ENCODE measurements at regions not wholly inside any gene's neighbourhood (a gene's known extent, or its start where the extent isn't known, plus 50 kb on each side); places are given as distances from the start of the nearest gene placed in this dataset.

DNA sequence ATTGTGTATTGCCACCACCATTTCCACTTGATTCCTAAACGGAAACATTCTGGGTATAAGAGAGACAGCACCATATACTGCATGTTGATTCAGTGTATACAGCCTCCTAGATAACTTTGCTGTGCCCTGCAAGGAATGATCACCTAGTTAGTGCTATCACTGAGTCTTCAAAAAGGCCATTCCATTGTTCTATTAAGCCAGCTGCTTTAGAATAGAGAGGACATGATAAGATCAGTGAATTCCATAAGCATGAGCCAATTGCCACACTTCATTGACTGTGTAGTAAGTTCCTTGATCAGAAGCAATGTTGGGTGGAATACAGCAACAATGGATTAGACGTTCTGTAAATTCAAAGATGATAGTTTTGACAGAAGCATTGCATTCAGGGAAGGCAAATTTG lies 1047.3 kb downstream of the PCDH18 start:
- no peak for DNase-seq

- DNase-seq, result no peak
Measured at GRCh38 chr4:136476753-136477152, 1055.5 kb downstream of the PCDH18 start.

- no peak for DNase-seq
Measured at GRCh38 chr4:136471051-136471450, 1061.2 kb downstream of the PCDH18 start.

- DNase-seq, result no peak
Measured at GRCh38 chr4:136465691-136466090, 1066.6 kb downstream of the PCDH18 start.

DNA sequence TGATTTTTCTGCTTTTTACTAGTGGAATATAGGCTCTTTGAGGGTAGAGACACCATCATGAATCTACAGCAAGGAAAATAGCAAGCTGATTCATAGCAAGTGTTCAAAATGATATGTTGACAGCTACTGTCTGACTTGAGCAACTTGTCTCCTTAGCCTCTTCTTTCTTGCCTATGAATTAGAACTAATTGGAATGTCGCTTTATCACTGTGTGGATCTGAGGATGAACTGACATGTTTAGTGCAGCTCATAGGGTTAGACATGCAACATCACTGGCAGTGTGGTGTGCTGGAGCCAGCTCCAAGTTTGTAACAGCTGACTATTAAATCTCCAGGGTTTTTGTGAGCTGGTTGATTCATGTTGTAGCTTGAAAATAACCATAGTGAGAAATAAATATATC lies 1068.4 kb downstream of the PCDH18 start:
- no peak for DNase-seq

GRCh38 chr4:136461533-136461932 lies 1070.8 kb downstream of the PCDH18 start:
- DNase-seq, result no peak

DNA sequence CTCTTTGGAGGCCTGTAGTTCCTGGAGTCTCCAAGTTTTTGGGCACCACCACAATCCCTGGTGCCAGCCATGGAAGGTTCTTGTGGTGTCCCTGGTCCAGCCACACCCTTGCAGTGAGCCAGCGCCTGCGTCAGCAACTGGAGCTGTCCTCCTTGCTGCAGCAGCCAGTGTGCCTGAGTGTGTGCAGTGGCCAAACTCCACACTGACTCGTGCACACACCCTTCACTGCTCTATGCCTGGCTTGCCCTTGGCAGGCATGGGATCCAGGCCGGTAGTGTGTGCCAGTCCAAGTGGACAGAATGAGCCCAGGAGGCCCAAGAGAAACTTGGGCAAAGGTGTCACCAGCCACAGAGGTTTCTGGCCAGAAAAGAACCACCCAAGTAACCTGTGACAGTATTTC lies 1074.0 kb downstream of the PCDH18 start:
- no peak for DNase-seq

DNA sequence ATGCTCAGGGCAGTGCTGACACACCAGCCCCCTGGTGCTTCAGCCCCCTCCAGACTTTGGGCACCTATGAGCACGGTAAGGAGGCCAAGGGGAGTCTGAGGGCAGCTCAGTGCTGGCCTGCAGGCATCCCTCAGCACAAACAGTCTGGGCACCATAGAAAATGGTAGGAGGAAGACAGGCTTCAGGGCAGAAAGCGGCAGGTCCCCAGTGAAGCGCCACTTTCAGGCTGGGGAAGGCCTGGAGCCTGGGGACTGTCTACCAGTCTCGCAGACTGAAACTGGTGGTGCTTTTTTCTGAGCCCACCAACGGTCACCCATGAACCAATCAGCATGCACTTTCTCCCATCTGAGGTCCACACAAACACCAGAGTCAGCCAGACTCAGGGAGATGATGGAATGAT lies 1074.7 kb downstream of the PCDH18 start:
- no peak for DNase-seq

GRCh38 chr4:136457004-136457403 lies 1075.3 kb downstream of the PCDH18 start:
- no peak for DNase-seq

GRCh38 chr4:136443006-136443405 lies 1089.3 kb downstream of the PCDH18 start:
- DNase-seq, result no peak

GRCh38 chr4:136442447-136442846 lies 1089.8 kb downstream of the PCDH18 start:
- no peak for DNase-seq

DNA sequence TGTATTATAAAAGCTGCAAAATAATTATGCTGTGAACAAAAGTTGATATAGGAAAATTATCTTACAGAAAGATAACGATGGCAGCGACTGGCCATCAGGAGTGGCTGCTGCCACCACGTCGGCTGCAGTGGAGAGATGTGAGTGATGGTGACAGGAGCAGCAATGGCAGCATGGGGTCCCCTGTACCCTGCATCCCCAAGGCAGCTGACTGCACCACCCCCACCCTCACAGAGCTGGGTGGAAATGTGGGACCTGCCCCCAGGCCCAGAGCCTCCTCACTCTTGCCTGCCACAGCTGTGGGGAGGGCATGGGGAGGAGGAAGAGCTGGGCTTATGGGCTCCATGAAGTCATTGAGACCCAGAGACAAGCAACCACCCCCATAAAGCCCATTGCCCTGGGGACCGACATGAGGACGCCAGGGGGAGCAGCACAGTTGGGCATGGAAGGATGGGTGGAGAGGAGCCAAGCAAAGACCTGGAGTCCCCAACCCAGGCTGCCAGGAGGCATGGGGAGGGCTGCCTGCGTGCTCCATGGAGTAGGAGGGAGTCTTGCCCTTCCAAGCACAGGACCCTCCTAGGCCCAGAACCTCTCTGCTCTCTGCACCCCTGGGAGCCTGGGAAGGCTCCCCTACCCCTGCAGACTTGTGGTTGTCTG lies 1090.5 kb downstream of the PCDH18 start:
- no peak for DNase-seq

- DNase-seq, result no peak
Measured at GRCh38 chr4:136438645-136439044, 1093.6 kb downstream of the PCDH18 start.

DNA sequence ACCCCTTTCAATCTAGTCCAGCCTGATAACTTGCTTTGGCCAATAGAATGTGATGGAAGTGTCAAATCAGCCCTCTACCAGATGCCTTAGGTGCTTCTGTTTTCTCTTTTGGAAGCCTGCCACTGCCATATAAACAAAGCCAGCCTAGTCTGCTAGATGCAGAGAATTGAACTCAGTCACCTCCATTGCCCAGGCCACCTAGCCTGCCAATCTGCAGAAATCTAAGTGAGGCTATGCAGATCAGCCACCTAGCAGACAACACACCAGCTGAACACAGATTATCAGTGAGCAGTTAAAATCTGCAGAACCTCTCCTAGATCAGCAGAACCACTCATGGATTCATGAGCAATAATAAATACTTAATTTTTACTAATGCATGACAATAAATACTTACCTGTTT lies 1108.2 kb downstream of the PCDH18 start:
- no peak for DNase-seq

DNA sequence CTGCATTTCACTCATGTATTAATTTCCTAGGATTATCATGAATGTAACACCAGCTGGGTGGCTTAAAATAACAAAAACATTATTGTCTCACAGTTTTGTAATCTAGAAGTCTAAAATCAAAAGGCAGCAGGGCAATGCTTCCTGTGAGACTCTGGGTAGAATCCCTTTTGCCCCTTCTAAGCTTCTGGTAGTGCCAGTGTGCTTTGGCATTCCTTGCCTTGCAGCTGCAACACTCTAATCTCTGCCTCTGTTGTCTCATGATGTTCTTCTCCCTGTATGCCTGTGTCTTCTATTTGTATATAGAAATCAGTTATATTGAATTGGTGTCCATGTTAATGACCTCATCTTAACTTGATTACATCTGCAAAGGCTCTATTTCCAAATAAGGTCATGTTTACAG lies 1117.3 kb downstream of the PCDH18 start:
- no peak for DNase-seq

- no peak for DNase-seq
Measured at GRCh38 chr4:136412708-136413107, 1119.6 kb downstream of the PCDH18 start.

- DNase-seq, result no peak
Measured at GRCh38 chr4:136400829-136401228, 1131.5 kb downstream of the PCDH18 start.

GRCh38 chr4:136395212-136395722 lies 1137.0 kb downstream of the PCDH18 start:
- no peak for DNase-seq

GRCh38 chr4:136392576-136392975 lies 1139.7 kb downstream of the PCDH18 start:
- DNase-seq, result no peak

- no peak for DNase-seq
Measured at GRCh38 chr4:136390824-136391223, 1141.5 kb downstream of the PCDH18 start.

- DNase-seq, result no peak
Measured at GRCh38 chr4:136383082-136383481, 1149.2 kb downstream of the PCDH18 start.

DNA sequence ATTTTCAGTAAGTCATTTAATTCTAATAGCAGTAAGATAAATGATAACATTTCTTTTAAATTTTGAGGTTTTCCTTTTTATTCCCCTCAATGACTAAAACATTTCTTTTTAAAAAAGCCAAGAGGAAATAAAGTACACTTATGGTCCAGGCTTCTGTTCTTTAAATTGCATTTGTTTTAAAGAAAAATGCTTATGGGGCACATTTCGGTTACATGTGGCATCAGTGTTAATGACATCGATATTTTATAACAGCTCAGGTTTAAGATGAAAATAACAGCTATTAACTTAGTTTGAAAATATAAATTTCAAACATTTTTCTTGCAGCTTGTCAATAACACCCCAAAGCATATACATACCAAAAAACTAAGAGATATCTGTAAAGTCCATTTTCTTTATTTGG lies 1161.1 kb downstream of the PCDH18 start:
- DNase-seq, result no peak

DNA sequence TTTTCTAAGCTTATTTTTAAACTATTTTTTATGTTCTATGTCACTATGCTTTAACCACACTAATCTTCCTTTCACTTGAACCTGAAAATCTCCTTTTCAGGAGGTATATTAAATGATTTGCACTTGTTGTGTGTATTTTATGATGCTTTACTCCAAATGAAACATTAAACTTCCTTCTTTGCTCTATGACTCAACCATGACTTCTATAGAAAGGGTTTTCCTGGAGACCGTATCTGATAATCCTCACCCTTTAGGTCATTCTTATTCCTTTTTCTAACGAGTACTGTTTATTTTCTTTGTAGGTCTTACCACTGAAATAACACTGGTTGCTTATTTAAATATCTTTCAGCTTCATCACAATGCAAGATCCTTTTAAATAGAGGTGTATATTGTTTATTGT lies 1163.2 kb downstream of the PCDH18 start:
- DNase-seq, result no peak

- no peak for DNase-seq
Measured at GRCh38 chr4:136357556-136357955, 1174.7 kb downstream of the PCDH18 start.

DNA sequence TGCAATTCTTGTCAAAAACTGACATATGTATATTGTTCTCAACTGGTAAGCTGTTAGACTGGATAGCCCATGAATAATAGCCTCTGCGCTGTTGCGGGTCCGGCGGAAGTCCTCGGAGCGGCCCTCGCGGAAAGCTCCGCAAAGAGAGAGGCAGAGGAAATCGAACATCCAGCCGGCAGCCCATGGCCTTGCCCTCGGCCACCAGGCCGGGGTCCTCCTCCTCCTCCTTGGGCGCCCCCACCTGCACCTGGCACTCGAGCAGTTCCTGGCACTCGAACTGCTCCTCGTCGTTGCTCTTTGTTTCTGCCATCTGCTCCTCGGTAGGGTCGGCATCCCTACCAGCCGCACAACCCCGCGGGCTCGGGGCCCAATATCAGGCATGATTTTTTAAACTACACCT lies 1176.3 kb downstream of the PCDH18 start:
- no peak for DNase-seq

Data from hematopoietic multipotent progenitor cell treated with erythropoietin and hydrocortisone succinate and interleukin-3 and kit ligand, for 4 days (in vitro differentiated cells).